ENCODE measurements at regions not wholly inside any gene's neighbourhood (a gene's known extent, or its start where the extent isn't known, plus 50 kb on each side); places are given as distances from the start of the nearest gene placed in this dataset.
"Not testable (repeated sequence)": the region's sequence is repeated elsewhere in the genome, so short reads cannot be mapped to it uniquely, and the experiment has no call there.

DNA sequence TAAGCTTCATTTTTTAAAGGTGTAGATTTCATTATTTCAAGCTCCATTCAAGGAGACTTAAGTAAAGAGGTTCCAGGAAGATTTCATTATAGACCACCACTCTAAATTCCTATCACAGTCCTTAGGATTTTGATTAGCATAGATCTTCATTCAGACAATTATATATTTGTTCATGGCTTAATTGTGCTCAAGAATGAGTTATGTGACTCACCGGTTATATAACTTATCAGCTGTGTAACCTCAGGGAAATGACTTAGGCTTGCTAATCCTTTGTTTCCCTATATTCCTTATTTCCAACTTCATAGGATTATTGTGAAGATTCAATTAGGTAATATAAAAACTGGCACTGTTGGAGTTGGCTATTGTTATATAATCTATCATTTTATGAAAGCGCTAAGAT, 632.8 kb upstream of the SPRY2 start:
- DNase-seq: no peak

DNA sequence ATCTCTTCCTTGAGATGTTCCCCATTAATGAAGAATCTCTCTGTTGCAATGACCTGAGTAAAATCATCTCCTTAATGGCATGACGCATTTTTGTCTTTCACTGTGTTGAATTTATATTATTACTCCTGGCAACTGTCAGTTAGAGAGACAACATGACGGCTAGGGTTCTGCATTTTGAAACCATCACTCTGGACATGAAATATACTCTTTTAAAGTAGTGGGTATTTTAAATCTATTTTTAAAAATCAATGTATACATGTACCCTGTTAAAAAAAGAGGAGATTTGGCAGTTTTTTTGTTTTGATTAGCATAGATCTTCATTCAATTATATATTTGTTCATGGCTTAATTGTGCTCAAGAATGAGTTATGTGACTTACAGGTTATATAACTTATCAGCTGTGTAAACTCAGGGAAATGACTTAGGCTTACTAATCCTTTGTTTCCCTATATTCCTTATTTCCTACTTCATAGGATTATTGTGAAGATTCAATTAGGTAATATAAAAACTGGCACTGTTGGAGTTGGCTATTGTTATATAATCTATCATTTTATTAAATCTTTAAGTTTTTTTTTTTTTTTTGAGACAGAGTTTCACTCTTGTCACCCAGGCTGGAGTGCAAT, 632.0 kb upstream of the SPRY2 start:
- no peak for DNase-seq

DNA sequence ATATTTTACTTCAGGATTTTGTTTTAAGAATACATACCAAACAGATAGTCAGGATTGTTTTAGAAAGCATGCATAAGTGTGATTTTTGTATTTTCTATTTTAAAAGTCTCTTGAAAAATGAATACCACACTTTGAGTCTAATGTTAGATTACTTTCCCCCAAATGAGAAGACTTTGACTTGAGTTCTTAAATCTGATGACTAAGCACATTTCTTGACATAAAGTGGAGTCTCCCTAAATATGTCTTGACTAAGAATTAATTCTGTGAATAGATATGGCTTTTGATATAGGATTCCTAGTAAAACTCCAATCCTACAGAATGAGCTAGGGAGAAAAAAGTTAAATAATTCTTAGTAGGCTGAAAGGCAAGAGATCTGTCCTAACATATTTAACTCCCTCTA, 624.2 kb upstream of the SPRY2 start:
- DNase-seq: no peak

DNA sequence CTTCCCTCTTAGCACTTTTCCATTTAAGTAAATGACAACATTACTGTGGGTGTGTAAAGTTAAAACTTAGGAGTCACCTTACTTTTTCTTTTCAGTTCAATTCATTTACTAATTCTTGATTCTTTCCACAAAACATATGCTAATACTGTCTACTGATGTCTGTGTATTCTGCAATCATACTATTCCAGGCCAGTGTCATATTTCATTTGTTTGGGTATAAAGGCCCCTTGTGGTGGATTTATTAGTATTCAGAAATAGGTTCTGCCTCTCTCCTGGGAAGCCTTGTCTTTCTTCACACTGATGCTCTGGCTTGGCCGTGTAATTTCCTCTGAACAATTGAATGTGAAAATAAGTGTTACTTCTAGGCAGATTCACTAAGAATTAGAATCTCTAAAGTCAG, 621.9 kb upstream of the SPRY2 start:
- DNase-seq: no peak

DNA sequence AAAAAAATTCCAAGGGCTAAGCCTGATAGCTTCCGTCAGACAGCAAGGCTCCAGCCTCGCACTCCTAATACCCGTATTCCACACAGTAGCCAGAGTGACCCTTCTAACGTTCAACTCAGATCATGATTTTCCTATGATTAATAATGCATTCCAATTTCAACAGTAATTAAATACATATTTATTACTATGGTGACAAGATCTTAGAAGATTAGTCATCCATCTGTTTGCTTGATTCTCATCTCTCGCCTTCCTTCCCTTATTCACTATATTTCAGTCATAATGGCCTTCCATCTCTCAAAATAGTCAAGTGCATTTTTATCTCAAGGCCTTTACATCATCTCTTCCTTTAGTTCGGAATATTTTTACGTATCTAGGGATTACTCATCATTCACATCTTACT, 621.2 kb upstream of the SPRY2 start:
- DNase-seq: no peak

DNA sequence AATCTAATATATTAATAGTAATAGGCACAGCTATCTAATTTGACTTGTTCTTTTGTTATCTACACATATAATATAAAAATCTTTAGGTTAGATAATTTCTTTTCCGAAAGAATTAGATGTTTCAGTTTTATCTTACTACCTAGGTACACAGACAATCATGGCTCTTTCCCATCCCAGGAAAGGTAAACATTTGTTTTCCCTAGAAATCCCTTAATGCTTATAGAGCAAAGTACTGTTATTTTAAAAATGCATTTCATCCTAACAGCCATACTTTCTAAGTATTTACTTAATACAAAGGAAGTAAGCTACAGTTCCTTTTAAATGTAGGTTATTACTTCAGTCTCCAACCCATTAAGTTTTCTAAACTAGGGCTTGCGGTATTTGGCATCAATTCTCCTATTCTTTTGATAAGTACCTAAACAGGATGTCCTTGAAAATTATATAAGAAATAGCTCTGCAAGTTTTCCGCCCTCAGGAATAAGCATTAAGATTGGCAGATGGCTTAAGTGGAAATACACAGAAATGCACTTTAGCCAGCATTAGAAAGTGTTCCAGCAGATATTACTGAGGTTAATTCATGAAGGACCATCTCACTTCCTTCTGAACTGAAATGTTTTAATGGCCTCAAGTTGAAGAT, 616.2 kb upstream of the SPRY2 start:
- no peak for DNase-seq

DNA sequence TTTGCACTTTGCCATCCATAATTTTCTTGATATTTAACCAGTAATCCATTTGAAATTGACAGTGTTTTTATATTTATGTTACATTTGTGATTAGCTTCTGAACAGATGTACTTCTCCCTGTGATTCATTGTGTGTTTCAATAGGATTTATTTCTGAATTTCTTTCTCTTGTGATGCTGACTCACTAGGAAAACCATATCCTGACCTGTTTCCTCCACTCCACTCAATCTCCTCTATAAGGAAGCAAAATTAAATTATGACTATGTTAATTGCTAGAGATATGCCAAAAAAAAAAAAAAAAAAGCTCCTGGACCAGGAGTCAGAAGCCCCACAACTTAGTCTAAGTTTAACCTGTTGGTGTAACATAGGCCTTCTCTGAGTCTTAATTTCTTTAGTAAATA, 614.6 kb upstream of the SPRY2 start:
- no peak for DNase-seq

DNA sequence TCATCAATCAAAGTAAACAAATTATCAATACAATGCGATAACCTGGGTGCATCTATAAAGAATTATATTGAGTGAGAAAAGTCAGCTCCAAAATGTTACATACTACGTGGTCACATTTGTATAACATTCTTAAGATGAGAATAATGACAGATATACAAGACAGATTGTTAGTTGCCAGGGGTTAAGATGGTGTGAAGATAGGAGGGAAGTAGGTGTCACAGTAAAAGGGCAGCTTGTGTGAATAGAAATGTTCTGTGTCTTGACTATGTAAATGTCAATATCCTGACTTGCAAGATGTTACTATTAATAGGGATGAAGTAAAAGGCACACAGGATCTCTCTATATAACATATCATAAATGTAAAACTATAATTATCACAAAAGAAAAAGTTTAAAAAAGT, 611.2 kb upstream of the SPRY2 start:
- DNase-seq: no peak

DNA sequence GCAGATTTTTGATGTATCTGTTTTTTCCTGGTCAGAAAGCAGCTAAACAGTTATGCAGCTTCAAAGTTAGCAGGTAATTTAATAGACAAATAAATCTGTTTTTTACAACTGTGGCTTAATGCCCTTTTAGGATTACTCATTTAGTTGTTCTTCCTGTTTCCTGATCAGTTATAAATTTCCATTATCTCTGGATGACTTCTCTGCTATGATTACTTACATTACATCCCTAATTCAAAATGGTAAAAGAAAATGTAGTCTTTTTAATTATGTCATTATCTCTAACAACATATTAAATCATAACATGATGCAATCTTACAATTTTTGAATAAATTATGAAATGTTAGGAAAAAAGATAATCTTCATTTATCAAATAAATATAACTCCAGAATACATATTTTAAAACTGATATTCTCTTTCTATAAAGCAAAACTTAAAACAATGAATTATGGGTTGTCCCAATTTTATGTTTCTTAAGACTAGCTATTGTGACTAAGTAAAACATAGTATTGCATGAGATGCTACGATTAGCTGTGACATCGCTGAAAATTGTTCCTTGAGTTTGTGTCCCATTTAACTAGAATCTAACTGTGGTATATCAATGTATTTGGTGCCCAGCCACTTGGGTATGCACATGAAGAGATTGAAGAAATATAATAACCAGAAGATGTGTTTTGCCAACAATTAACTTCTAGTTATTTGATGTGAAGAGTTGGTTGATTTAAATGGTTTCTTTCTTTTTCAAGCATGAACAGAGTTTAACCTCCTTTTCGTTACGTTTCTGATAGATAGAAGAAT, 605.3 kb upstream of the SPRY2 start:
- DNase-seq: no peak

DNA sequence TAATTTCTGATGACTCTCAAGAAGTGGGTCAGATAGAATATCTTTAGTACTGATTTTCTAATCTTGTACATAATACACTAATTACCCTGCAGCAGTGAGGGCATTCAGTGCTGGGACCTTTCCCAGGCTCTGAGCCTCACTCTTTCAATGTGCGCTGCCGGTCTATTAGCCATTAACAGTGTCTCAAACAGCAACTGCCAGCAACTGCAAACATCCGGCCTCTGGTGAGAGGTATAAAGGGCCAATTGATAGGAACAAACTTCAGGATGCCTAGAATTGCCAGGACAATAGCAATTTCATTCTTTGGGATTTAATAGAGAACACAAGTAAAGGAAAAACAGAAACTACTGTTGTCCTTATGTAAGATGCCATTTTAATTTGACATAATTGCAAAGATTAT, 604.4 kb upstream of the SPRY2 start:
- DNase-seq: no peak

DNA sequence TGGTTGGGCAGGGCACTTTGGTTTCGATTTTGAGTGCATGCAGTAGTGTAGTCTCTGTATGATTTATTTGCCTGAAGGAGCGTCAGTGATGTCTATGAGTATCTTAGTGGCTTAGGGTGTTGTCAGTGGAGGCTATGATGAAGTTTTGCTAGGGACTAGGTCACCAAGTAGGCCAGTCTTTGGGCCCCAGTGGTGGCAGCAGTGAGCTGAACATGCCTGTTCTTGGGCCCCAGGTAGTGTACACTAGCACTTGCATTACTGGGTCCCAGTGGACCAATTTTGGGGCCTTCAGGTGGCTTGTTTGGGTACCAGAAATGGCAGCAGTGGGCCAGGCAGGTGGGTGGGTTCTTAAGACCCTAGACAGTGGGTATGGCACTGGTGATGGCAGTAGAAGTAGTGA, 598.7 kb upstream of the SPRY2 start:
- DNase-seq: no peak

DNA sequence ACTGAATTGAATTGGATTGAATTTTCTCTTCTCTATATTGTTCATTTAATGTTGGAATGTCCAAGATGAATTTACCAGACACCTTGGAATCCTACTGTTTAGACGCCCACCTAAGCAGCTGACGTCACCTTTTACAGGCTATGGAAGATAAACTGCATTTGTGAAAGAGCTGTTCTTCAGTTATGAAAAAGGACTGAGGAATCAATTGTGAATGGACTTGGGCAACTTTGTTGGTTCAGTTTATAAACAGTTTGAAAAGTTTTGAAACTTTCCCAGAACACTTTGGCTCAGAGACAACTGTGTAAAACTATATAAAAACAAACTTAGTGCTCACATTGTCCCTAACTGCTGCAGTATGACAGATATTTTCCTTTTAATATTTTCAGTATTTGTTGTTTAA, 590.8 kb upstream of the SPRY2 start:
- DNase-seq: no peak

DNA sequence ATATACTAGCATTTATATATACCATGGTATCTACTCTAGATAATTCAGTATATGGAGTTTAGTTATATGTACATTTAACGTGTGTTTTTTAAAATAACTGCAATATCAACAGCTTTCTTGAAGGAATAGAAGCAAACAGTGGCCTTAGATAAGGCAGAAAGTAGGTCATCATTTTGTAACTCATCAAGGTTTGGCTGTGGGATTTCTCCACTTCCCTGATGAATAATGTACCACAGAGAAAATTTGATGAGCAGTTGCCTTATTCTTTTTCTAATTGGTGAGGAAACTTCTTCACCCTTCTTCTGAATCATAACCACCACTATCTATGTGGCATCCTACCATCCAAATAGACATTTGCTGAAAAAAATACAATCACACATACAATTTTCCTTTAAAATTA, 590.2 kb upstream of the SPRY2 start:
- no peak for DNase-seq

DNA sequence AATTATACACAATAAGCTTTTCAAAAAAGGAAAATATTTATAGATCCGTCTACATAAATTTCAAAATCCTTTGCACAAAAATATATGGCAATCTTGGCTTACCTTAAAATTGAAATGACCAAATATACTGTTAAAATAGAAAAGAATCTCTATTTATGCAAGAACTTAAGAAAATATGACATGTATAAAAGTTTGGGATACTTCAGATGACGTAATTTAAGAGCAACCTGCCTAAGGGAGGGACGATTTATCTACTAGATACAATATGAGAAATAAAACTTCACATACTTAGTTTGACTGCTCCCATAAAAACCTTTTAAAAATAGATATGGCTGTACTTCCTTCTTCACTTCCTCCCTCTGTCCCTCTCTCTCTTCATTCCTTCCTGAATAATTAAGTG, 587.3 kb upstream of the SPRY2 start:
- no peak for DNase-seq

DNA sequence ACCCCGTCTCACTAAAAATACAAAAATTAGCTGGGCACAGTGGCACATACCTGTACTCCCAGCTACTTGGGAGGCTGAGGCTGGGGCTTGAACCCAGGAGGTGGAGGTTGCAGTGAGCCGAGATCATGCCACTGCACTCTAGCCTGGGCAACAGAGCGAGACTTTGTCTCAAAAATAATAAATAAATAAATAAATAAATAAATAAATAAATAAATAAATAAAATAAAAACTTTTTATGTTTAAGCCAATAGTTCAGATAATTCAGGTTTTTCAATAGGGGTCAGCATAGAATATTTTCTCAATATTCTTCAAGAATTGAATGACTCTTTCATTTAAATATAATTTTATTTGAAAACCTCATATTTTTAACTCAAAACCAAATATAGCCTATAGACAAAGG, 585.1 kb upstream of the SPRY2 start:
- not testable (repeated sequence) for DNase-seq

DNA sequence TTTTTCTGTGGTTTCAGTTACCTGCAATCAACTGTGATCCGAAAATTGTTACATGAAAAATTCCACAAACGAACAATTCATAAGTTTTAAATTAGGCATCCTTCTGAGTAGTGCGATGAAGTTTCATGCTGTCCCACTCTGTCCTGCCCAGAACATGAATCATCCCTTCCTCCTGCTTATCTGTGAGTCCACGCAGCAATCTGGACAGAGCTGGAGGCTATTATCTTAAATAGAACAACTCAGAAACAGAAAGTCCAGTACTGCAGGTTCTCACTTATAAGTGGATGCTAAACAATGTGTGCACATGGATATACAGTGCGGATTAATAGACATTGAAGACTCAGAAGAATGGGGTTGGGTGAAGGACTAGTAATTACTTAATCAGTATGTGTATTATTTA, 583.7 kb upstream of the SPRY2 start:
- no peak for DNase-seq

DNA sequence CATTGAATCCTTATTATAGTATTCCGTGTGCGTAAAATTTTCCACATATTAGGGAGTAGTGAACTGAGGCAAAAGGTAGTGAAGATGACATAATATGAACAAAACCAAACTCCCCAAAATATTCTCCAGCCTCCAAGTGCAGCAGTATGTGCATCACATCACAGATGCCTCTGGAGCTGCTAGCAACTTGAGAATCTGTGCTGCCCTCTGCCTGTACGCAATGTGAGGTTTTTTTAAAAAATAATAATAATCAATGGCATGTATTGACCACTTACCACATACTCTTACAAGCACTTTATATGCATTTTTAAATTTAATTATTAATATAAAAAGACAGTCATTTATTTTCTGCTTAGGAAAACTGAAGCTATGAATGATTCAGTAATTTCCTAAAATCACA, 583.0 kb upstream of the SPRY2 start:
- DNase-seq: no peak

DNA sequence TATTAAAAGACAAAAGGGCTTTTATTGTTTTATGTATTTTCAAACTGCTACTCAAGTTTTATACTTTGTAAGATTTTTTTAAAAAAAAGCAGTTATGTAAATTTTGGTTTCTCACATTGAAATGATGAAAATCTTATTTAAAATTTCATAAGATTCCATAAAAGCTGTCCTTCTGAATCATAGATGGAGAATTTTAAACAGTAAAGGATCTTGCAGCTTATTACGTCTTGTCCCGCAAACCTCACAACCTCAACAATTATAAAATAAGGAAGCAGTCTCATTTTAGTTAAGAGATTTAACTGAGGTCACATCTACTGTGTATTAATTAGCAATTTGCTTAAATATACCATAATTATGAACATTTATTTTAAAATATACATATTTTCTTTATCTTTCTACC, 581.0 kb upstream of the SPRY2 start:
- DNase-seq: no peak

DNA sequence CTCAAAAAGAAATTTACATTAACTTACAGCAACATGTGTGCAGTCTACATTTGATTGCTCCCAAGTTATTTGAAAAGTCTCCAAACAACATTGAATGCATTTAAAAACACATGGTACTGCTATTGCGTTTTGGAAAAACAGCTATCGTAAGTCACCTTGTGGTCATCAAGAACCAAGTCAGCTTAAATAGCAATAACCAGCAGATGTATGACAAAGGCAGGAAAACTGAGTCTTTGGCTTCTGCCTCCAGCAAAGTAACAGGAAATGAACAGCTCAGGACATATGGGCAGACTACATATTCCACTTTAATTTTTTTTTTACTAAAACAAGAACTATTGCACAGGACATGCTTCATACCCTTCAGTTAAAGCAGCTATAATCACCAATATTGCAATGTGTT, 580.6 kb upstream of the SPRY2 start:
- DNase-seq: no peak

DNA sequence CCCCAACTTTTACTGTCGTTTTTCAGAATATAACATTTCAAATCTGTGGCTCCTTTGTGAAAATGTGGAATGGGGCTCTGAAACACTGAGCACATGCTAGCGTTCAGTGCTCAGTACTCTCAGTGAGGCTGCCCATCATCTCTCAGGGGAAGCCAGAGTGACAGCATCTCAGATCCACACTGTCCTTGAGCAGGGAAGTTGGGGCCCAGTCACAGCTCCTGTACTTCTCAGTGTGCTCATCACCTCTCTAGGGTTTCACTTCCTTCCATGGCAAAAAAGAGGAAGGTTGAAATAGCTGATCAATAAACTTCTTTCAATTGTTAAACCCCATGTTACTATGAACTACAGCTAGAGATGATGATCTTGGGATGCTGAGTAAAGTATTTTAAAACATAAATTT, 565.9 kb upstream of the SPRY2 start:
- DNase-seq: no peak

DNA sequence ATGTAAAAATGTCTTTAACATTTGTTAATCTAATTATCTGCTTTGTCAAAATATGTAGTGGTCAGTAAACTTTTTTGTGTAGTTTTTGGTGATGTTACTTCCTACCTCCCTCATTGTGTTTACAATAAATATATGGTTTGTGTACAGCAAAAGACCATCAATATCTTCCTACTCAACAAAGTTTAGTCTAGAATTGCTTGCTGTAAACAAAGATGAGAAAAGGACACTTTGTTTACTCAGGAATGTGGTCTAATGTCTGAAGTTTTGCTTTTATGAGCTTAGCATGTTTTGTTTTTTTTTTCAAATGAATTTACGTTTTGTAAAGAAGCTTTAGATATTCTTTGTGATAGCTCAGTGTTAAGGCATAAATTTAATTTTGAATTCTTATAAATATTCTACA, 563.5 kb upstream of the SPRY2 start:
- DNase-seq: no peak

DNA sequence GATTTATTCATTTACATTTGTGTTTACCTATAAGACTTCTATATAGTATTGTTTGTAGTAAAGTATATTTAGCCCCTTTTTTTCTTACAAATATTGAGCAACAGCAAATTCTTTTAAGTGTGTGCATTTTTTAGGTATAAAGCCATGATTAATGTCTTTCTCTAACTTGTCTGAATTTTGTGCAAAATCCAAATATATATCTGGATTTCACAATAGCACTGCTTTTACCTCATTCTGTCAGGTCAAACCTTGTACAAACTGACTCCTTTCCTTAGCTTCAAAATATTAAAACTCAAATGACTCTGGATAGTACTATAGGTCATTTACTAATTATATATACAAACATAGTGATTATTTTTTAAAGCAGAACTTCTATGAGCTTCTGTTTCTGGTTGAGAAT, 563.0 kb upstream of the SPRY2 start:
- DNase-seq: no peak

DNA sequence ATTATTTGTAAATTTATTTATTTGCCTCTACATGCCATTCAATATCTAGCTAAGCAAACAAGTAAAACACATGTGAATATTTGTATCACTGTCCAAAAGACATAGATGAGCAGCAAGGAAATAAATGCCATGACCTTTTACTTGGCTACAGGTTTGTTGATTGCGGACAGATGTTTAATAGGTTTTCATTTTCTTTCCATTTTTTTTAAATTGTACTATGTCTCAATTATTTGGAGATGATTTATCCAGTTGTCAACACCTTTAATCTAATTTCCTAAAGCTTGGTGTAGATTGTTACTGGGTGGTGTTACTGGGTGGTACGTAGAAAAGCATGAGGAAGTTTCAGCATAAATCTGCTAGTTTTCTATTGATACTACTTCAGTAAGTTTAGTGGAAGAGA, 560.6 kb upstream of the SPRY2 start:
- DNase-seq: no peak

DNA sequence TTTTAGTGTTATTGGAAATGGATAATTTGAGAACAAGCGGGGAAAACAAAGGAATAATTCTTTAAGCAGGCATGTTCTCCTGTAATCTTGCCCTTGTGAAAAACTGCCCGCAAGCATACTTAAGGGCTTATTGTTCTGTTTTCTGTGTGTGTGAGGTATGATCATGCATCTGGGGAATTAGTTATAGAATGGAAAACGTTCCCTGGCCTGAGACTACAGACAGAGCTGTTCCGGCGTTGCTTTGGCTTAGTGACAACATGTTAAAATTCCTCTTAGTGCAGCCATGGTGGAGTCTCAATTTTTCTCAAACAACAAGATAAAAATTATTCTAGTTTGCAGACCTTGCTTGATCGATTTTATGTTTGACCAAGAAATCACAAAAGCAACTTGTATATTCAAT, 560.2 kb upstream of the SPRY2 start:
- no peak for DNase-seq

DNA sequence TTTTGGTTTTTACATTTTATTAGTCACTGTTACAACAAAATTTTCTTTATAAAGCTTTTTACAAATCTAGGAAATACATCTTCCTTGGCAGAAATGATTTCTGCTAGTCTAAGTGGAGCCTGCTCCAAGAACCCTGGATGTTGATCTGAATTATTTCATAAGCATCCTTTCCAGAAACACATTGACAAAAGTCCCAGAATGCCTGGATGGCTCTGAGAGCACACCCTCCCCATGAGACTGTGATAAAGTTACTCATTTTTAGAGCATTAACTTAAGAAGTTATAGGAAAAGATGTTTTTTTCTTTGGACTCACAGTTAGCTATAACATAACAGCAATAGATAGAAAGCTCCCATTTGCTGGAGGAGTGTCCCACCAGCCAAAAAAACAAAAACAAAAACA, 559.6 kb upstream of the SPRY2 start:
- no peak for DNase-seq

Data from CD4-positive, alpha-beta T cell treated with Interleukin-15 for 1 hour (primary cell).